Esophagus muscularis mucosa (tissue), 4 donors: ENCODE measurements at regions not wholly inside any gene's neighbourhood (a gene's known extent, or its start where the extent isn't known, plus 50 kb on each side); places are given as distances from the start of the nearest gene placed in this dataset.

ENCODE experiments used
- DNase-seq: peaks from one replicate; pipeline ENCODE4 v3.0.0-alpha.2; 2017; ENCODE audit errors: extremely low spot score
- H3K27ac ChIP-seq, 4 donors: fragments of 200-600 bp; sonication (generic); replicated peaks in 1 of 4; 1 replicate in 3 of 4; 2 replicates in 1 of 4; pipeline ENCODE4 v1.5.1; 2016 to 2019; ENCODE audit warnings: mild to moderate bottlenecking in 1 of 4
- H3K27me3 ChIP-seq, 4 donors: fragments of 200-600 bp; sonication (generic); one replicate each; pipeline versions ENCODE4 v1.5.1 to v1.6.0; 2016 to 2019
- H3K36me3 ChIP-seq, 4 donors: fragments of 200-600 bp; sonication (generic); one replicate each; pipeline ENCODE4 v1.5.1; 2016 to 2019
- H3K4me1 ChIP-seq, 4 donors: fragments of 200-600 bp; sonication (generic); one replicate each; pipeline ENCODE4 v1.5.1; 2016 to 2019
- H3K4me3 ChIP-seq, 4 donors: fragments of 200-600 bp; sonication (generic); 1 replicate in 2 of 4; 2 replicates in 2 of 4; pipeline ENCODE4 v1.5.1; 2016 to 2019; ENCODE audit warnings: mild to moderate bottlenecking in 4 of 4, moderate library complexity in 1 of 4
- H3K9me3 ChIP-seq, 4 donors: fragments of 200-600 bp; sonication (generic); 1 replicate in 3 of 4; 2 replicates in 1 of 4; pipeline ENCODE4 v1.5.1; 2016 to 2019
- EP300 ChIP-seq: sonication (generic); formaldehyde crosslinking; IDR thresholded peaks from one replicate; pipeline ENCODE4 v1.6.1; 2017; ENCODE audit warnings: antibody characterized with exemption
- POLR2A ChIP-seq: fragments of 450-650 bp; IDR thresholded peaks from one replicate; pipeline ENCODE4 v1.6.1; 2017; ENCODE audit warnings: antibody characterized with exemption, moderate library complexity, mild to moderate bottlenecking, low read depth
- POLR2AphosphoS5 ChIP-seq, 2 donors: sonication (generic); formaldehyde crosslinking; IDR thresholded peaks; one replicate each; pipeline ENCODE4 v1.6.1; 2017; ENCODE audit warnings: antibody characterized with exemption in 2 of 2
- WGBS: methylation state at CpG from one replicate; pipeline ENCODE4 v1.1.5; 2018; 5-methylcytosine and 5-hydroxymethylcytosine counted together
- intact Hi-C: fragments of 100-400 bp; cut with DNase I; formaldehyde crosslinking; loops from one replicate; pipeline ENCODE4 v1.15.1; 2023
- TF ChIP-seq, protein P1 (sequence below), 3 experiments: fragments of 200-600 bp in 2 of 3; fragments of 450-650 bp in 1 of 3; sonication (generic) in 2 of 3; IDR thresholded peaks; one replicate each; pipeline ENCODE4 v1.5.1; 2017 to 2019; ENCODE audit warnings: antibody characterized with exemption in 3 of 3, mild to moderate bottlenecking in 2 of 3, moderate library complexity in 1 of 3

DNA sequence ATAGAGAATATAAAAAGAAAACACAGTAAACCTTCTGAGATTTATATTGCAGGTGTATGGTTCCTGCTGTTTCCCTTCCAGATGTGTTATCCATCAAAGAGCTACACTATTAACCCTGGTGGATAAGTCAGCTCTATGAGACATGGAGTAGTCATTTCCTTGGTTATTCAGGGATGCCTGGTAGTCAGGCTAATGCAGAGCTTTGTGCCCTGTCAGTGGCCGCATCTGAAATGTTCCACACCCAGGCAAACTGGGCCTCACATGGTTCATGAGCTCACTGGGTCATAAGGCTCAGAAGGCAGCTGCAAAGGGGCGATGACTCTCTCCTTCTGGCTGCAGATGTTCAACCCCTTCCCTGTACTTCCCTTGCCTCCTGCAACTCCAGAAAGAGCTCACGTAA lies 473.6 kb downstream of the EPHA7 start:
- intact Hi-C loops: no loop called here
- DNase-seq: no peak
- TF ChIP-seq, protein P1, sequence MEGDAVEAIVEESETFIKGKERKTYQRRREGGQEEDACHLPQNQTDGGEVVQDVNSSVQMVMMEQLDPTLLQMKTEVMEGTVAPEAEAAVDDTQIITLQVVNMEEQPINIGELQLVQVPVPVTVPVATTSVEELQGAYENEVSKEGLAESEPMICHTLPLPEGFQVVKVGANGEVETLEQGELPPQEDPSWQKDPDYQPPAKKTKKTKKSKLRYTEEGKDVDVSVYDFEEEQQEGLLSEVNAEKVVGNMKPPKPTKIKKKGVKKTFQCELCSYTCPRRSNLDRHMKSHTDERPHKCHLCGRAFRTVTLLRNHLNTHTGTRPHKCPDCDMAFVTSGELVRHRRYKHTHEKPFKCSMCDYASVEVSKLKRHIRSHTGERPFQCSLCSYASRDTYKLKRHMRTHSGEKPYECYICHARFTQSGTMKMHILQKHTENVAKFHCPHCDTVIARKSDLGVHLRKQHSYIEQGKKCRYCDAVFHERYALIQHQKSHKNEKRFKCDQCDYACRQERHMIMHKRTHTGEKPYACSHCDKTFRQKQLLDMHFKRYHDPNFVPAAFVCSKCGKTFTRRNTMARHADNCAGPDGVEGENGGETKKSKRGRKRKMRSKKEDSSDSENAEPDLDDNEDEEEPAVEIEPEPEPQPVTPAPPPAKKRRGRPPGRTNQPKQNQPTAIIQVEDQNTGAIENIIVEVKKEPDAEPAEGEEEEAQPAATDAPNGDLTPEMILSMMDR (IDR thresholded peaks at IDR 0.05): no peak
- no peak for TF ChIP-seq POLR2A
- WGBS: 97% methylated on average over 3 of the region's 3 CpGs
- Histone ChIP-seq H3K27me3 (no peaks in the 10 kb centered on the region), H3K4me1 (no peaks in the 10 kb centered on the region), H3K9me3 (no peaks in the 10 kb centered on the region), H3K27ac (no peak overlapping the region), H3K36me3 (no peaks in the 10 kb centered on the region), H3K4me3 (no peak overlapping the region)

- no peaks in the 10 kb centered on the region for H3K36me3 ChIP-seq
- intact Hi-C loops: no loop called here
Observed at GRCh38 chr6:92944132-92944531, 475.2 kb downstream of the EPHA7 start.

GRCh38 chr6:92942549-92942948 lies 476.8 kb downstream of the EPHA7 start:
- intact Hi-C loops: no loop called here
- Histone ChIP-seq H3K36me3 (no peaks in the 10 kb centered on the region), H3K9me3 (no peaks in the 10 kb centered on the region), H3K27ac (no peak overlapping the region), H3K4me1 (no peaks in the 10 kb centered on the region), H3K4me3 (no peak overlapping the region), H3K27me3 (no peaks in the 10 kb centered on the region)
- no peak for TF ChIP-seq POLR2AphosphoS5 (IDR thresholded peaks at IDR 0.05)
- DNase-seq: no peak

More at GRCh38 chr6:92944132-92944531, 475.2 kb downstream of the EPHA7 start:
- Histone ChIP-seq H3K27me3 (no peaks in the 10 kb centered on the region), H3K4me3 (no peak overlapping the region), H3K27ac (no peak overlapping the region), H3K4me1 (no peaks in the 10 kb centered on the region), H3K9me3 (no peaks in the 10 kb centered on the region)
- DNase-seq: no peak
- WGBS: 90% methylated on average over 1 of the region's 1 CpG
- TF ChIP-seq, protein P1 (IDR thresholded peaks at IDR 0.05): no peak
- TF ChIP-seq EP300 (no peak), POLR2AphosphoS5 (IDR thresholded peaks at IDR 0.05) (no peak), POLR2A (no peak)

DNA sequence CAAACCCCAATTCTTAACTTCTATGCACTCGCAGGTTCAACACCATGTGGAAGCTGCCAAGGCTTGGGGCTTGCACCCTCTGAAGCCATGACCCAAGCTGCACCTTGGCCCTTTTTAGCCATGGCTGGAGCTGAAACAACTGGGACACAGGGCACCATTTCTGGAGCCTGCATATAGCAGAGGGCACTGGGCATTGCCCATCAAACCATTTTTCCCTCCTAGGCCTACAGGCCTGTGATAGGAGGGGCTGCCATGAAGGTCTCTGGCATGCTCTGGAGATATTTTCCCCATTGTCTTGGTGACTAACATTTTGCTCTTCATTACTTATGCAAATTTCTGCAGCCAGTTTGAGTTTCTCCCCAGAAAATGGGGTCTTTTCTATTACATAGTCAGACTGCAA lies 484.7 kb downstream of the EPHA7 start:
- 100% methylated on average over 1 of the region's 1 CpG for WGBS

GRCh38 chr6:92930171-92930570 lies 489.2 kb downstream of the EPHA7 start:
- intact Hi-C loops: no loop called here
- DNase-seq: no peak
- Histone ChIP-seq H3K27ac (no peak overlapping the region), H3K27me3 (no peaks in the 10 kb centered on the region), H3K9me3 (no peaks in the 10 kb centered on the region), H3K4me1 (no peaks in the 10 kb centered on the region), H3K36me3 (no peaks in the 10 kb centered on the region), H3K4me3 (no peak overlapping the region)
- TF ChIP-seq POLR2AphosphoS5 (IDR thresholded peaks at IDR 0.05): no peak
- TF ChIP-seq POLR2A: no peak
- TF ChIP-seq EP300: no peak
- TF ChIP-seq, protein P1 (IDR thresholded peaks at IDR 0.05): no peak
- 80% methylated on average over 5 of the region's 5 CpGs for WGBS

More for the DNA sequence above, 484.7 kb downstream of the EPHA7 start:
- H3K9me3 ChIP-seq: no peaks in the 10 kb centered on the region
- no peaks in the 10 kb centered on the region for H3K36me3 ChIP-seq
- TF ChIP-seq EP300 (no peak), POLR2A (no peak), POLR2AphosphoS5 (IDR thresholded peaks at IDR 0.05) (no peak)
- TF ChIP-seq, protein P1 (IDR thresholded peaks at IDR 0.05): no peak
- no peak for DNase-seq
- H3K27me3 ChIP-seq: no peaks in the 10 kb centered on the region
- intact Hi-C loops: no loop called here
- H3K4me1 ChIP-seq: no peaks in the 10 kb centered on the region
- H3K4me3 ChIP-seq: no peak overlapping the region
- H3K27ac ChIP-seq: no peak overlapping the region
